ENCODE measurements at regions not wholly inside any gene's neighbourhood (a gene's known extent, or its start where the extent isn't known, plus 50 kb on each side); places are given as distances from the start of the nearest gene placed in this dataset.

- H4K20me1 ChIP-seq (replicated peaks; ENCODE audit: control insufficient read depth, extremely low read depth, insufficient read depth, low read length): no peaks in the 10 kb centered on the region
- peak; percentile 55 for DNase-seq (ENCODE audit: low read depth, low spot score)
- H3K9me1 ChIP-seq (replicated peaks; ENCODE audit: control insufficient read depth, extremely low read depth, insufficient read depth, low read length): no peaks in the 10 kb centered on the region
- no peaks in the 10 kb centered on the region for H3K9me3 ChIP-seq (replicated peaks; ENCODE audit: control insufficient read depth, insufficient read depth, low read length)
- no peak overlapping the region for H3K4me2 ChIP-seq (ENCODE audit: insufficient read depth, low read length)
- ChIA-PET POLR2A (no interaction called here), CTCF (interaction anchor here (0.7 to 3.0 kb wide), 10 partner anchors 8 to 137 kb away, joined by 3 to 50 read pairs (median 6); no protein-coding TSS in a partner anchor)
- TF ChIP-seq MYC (IDR thresholded peaks at IDR 0.05; ENCODE audit: low read depth, low read length) (no peak), MAX (IDR thresholded peaks at IDR 0.05; ENCODE audit: insufficient read depth, insufficient read length) (no peak), GATA2 (IDR thresholded peaks at IDR 0.05; ENCODE audit: insufficient read depth, insufficient read length, low read depth, low read length) (no peak), POLR2AphosphoS5 (IDR thresholded peaks at IDR 0.05; ENCODE audit: insufficient read depth, low read depth, low read length) (no peak), FOS (IDR thresholded peaks at IDR 0.05; ENCODE audit: borderline replicate concordance, insufficient read depth, low read length) (no peak), EZH2 (IDR thresholded peaks at IDR 0.05; ENCODE audit: borderline replicate concordance, low read depth, low read length, severe bottlenecking) (no peak), POLR2A (IDR thresholded peaks at IDR 0.05; ENCODE audit: low read depth, low read length) (no peak), CTCF (IDR thresholded peaks at IDR 0.05; ENCODE audit: extremely low read depth in 1 of 2, insufficient read depth in 1 of 2, low read depth in 1 of 2, low read length in 2 of 2) (no peak)
- no TSS peak for BruUV-seq (replicated peaks)
- H3K4me3 ChIP-seq (replicated peaks in 1 of 3; ENCODE audit: insufficient read depth in 1 of 3, low read depth in 1 of 3, low read length in 3 of 3): no peak overlapping the region
- no peaks in the 10 kb centered on the region for H3K4me1 ChIP-seq (ENCODE audit: control insufficient read depth, extremely low read depth, insufficient read depth, low read length)
- dilution Hi-C loops (cut with MboI; ENCODE audit: extremely low pct_ligation_motif_present, low sequenced_read_pairs) (no loop called here), intact Hi-C loops (cut with micrococcal nuclease) (no loop called here)
- no peak overlapping the region for H3K9ac ChIP-seq (replicated peaks; ENCODE audit: extremely low read depth, insufficient read depth, low read length)
- H3K36me3 ChIP-seq (ENCODE audit: control insufficient read depth in 2 of 2, extremely low read depth in 1 of 2, insufficient read depth in 2 of 2, low read length in 2 of 2): no peaks in the 10 kb centered on the region
- FAIRE-seq: no peak
- H3K27me3 ChIP-seq (ENCODE audit: control insufficient read depth in 2 of 2, insufficient read depth in 2 of 2, low read length in 2 of 2): peaks cover 5 to 16% of the 10 kb centered on the region in 2 experiments
- H3K27ac ChIP-seq (ENCODE audit: insufficient read depth, low read depth, low read length): no peak overlapping the region
- H3K79me2 ChIP-seq (ENCODE audit: control insufficient read depth, insufficient read depth, low read length): no peaks in the 10 kb centered on the region
- H2AFZ ChIP-seq (ENCODE audit: low read depth, low read length): no peak overlapping the region
These were observed 103.1 kb downstream of the ZNF467 start for GRCh38 chr7:149670288-149670687.
